ENCODE measurements at regions not wholly inside any gene's neighbourhood (a gene's known extent, or its start where the extent isn't known, plus 50 kb on each side); places are given as distances from the start of the nearest gene placed in this dataset.
"Not testable (repeated sequence)": the region's sequence is repeated elsewhere in the genome, so short reads cannot be mapped to it uniquely, and the experiment has no call there.

DNA sequence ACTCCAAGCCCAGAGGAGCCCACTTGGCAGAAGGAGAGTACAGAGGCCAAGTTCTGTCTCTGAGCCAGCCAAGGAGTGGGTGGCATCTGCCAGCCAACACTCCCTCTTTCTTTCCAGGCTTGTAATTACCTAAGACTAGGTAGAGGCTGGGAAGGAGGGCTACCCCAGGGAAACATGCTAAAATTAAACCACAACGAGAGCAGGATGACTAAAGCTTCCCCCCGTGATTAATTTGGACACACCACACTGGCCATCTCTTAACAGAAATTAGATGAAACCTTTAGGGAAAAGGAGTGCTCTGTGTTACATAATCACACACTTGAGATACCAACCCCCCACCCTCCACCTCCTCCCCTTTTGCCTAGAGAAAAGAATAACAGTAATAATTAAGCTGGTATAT, 102.1 kb upstream of the ZC3H12A start:
- H3K4me3 ChIP-seq, result no peak overlapping the region
- 60% methylated on average over 2 of the region's 2 CpGs for WGBS
- H3K27ac ChIP-seq, result no peak overlapping the region
- no peaks in the 10 kb centered on the region for H3K27me3 ChIP-seq
- H3K36me3 ChIP-seq, result no peaks in the 10 kb centered on the region
- DNase-seq (ENCODE audit: low spot score in 2 of 2), result no peak
- TF ChIP-seq, protein P1, sequence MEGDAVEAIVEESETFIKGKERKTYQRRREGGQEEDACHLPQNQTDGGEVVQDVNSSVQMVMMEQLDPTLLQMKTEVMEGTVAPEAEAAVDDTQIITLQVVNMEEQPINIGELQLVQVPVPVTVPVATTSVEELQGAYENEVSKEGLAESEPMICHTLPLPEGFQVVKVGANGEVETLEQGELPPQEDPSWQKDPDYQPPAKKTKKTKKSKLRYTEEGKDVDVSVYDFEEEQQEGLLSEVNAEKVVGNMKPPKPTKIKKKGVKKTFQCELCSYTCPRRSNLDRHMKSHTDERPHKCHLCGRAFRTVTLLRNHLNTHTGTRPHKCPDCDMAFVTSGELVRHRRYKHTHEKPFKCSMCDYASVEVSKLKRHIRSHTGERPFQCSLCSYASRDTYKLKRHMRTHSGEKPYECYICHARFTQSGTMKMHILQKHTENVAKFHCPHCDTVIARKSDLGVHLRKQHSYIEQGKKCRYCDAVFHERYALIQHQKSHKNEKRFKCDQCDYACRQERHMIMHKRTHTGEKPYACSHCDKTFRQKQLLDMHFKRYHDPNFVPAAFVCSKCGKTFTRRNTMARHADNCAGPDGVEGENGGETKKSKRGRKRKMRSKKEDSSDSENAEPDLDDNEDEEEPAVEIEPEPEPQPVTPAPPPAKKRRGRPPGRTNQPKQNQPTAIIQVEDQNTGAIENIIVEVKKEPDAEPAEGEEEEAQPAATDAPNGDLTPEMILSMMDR (IDR thresholded peaks at IDR 0.05), result no peak
- TF ChIP-seq EP300 (IDR thresholded peaks at IDR 0.05) (no peak), POLR2AphosphoS5 (IDR thresholded peaks at IDR 0.05) (no peak), POLR2A (IDR thresholded peaks at IDR 0.05) (no peak)
- H3K9me3 ChIP-seq, result no peaks in the 10 kb centered on the region
- H3K4me1 ChIP-seq, result peaks cover 3% of the 10 kb centered on the region

GRCh38 chr1:37372711-37373110, 101.7 kb upstream of the ZC3H12A start:
- Histone ChIP-seq H3K4me1 (peaks cover 3% of the 10 kb centered on the region), H3K4me3 (no peak overlapping the region), H3K36me3 (no peaks in the 10 kb centered on the region), H3K27ac (no peak overlapping the region), H3K9me3 (no peaks in the 10 kb centered on the region), H3K27me3 (no peaks in the 10 kb centered on the region)
- DNase-seq (ENCODE audit: low spot score in 2 of 2), result no peak
- no peak for TF ChIP-seq POLR2AphosphoS5 (IDR thresholded peaks at IDR 0.05)
- TF ChIP-seq EP300 (IDR thresholded peaks at IDR 0.05), result no peak
- no peak for TF ChIP-seq POLR2A (IDR thresholded peaks at IDR 0.05)
- TF ChIP-seq, protein P1 (IDR thresholded peaks at IDR 0.05), result no peak
- WGBS, result 79% methylated on average over 13 of the region's 13 CpGs

DNA sequence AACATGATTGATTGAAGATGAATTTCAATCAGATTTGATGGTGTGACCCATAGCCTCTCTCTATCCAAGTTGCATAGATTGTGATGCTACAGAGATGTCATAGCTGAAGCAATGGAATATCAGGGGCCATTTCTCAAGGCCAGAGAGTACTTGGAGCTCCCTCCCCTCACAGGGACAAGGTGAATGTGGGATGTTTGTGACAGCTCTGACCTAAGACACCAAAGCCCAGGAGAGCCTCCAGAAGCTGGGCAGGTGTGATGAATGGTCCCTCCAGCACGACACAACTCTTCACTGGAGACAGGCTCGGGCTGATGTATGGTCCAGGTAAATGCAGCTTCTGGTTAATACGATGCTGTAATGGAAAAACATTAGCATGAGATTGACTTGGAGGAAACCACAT, 101.0 kb upstream of the ZC3H12A start:
- Histone ChIP-seq H3K27ac (no peak overlapping the region), H3K27me3 (no peaks in the 10 kb centered on the region), H3K4me3 (no peak overlapping the region), H3K36me3 (no peaks in the 10 kb centered on the region), H3K4me1 (peaks cover 3% of the 10 kb centered on the region), H3K9me3 (no peaks in the 10 kb centered on the region)
- no peak for TF ChIP-seq EP300 (IDR thresholded peaks at IDR 0.05)
- TF ChIP-seq POLR2A (IDR thresholded peaks at IDR 0.05), result no peak
- TF ChIP-seq, protein P1 (IDR thresholded peaks at IDR 0.05), result no peak
- TF ChIP-seq POLR2AphosphoS5 (IDR thresholded peaks at IDR 0.05), result no peak
- no peak for DNase-seq (ENCODE audit: low spot score in 2 of 2)
- 88% methylated on average over 3 of the region's 3 CpGs for WGBS

- WGBS, result 63% methylated on average over 7 of the region's 9 CpGs
- DNase-seq (ENCODE audit: low spot score in 2 of 2), result not testable (repeated sequence)
- peaks cover 16% of the 10 kb centered on the region for H3K27me3 ChIP-seq
Observed at GRCh38 chr1:37380546-37380945, 93.8 kb upstream of the ZC3H12A start.

GRCh38 chr1:37387854-37388253, 86.5 kb upstream of the ZC3H12A start:
- WGBS, result 96% methylated on average over 5 of the region's 5 CpGs
- Histone ChIP-seq H3K27me3 (peaks cover 23% of the 10 kb centered on the region), H3K27ac (no peak overlapping the region), H3K9me3 (no peaks in the 10 kb centered on the region), H3K4me3 (no peak overlapping the region), H3K4me1 (no peaks in the 10 kb centered on the region), H3K36me3 (no peaks in the 10 kb centered on the region)
- no peak for DNase-seq (ENCODE audit: low spot score in 2 of 2)
- TF ChIP-seq, protein P1 (IDR thresholded peaks at IDR 0.05), result no peak
- TF ChIP-seq POLR2A (IDR thresholded peaks at IDR 0.05), result no peak
- no peak for TF ChIP-seq EP300 (IDR thresholded peaks at IDR 0.05)
- no peak for TF ChIP-seq POLR2AphosphoS5 (IDR thresholded peaks at IDR 0.05)

More at GRCh38 chr1:37380546-37380945, 93.8 kb upstream of the ZC3H12A start:
- H3K4me3 ChIP-seq, H3K9me3 ChIP-seq, H3K27ac ChIP-seq, H3K36me3 ChIP-seq, H3K4me1 ChIP-seq: not testable (repeated sequence)

DNA sequence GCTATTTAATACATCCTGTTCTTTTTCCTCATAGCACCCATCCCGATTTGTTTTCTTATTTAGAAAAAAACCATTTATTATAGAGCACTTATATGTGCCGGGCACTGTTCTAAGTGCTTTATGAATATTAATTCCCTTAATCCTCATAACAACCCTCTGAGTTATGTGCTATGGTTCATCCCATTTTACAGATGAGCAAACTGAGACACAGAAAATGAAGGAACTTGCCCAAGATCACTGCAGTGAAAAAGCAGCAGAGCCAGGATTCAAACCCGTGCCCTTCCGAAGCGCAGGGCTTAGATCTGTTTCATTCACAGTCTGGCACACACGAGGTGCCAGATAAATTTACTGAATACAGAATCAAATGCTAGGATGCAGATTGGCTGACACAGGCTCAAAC, 85.1 kb upstream of the ZC3H12A start:
- Histone ChIP-seq H3K4me1 (no peaks in the 10 kb centered on the region), H3K27me3 (peaks cover 29% of the 10 kb centered on the region), H3K36me3 (no peaks in the 10 kb centered on the region), H3K4me3 (no peak overlapping the region), H3K27ac (no peak overlapping the region), H3K9me3 (no peaks in the 10 kb centered on the region)
- DNase-seq (ENCODE audit: low spot score in 2 of 2), result no peak
- 92% methylated on average over 6 of the region's 6 CpGs for WGBS
- TF ChIP-seq EP300 (IDR thresholded peaks at IDR 0.05) (no peak), POLR2A (IDR thresholded peaks at IDR 0.05) (no peak), POLR2AphosphoS5 (IDR thresholded peaks at IDR 0.05) (no peak)
- TF ChIP-seq, protein P1 (IDR thresholded peaks at IDR 0.05), result no peak
